Colonic mucosa (tissue), 4 donors: ENCODE measurements at regions not wholly inside any gene's neighbourhood (a gene's known extent, or its start where the extent isn't known, plus 50 kb on each side); places are given as distances from the start of the nearest gene placed in this dataset.

Experiments used
- DNase-seq: peaks from one replicate; pipeline ENCODE4 v3.0.0-alpha.2; 2020
- H3K27ac ChIP-seq: fragments of 200-600 bp; one replicate; pipeline ENCODE4 v1.8.0; 2021
- H3K27me3 ChIP-seq: fragments of 200-600 bp; one replicate; pipeline ENCODE4 v1.8.0; 2021
- H3K36me3 ChIP-seq: fragments of 200-600 bp; one replicate; pipeline ENCODE4 v1.8.0; 2021
- H3K4me1 ChIP-seq: fragments of 200-600 bp; one replicate; pipeline ENCODE4 v1.8.0; 2021; ENCODE audit warnings: mild to moderate bottlenecking
- H3K4me3 ChIP-seq: fragments of 200-600 bp; one replicate; pipeline ENCODE4 v1.8.0; 2021
- H3K9ac ChIP-seq, 2 donors: one replicate each; pipeline ENCODE4 v1.7.0; 2013; ENCODE audit warnings: control low read depth in 2 of 2, low read depth in 2 of 2, low read length in 2 of 2
- H3K9me3 ChIP-seq: fragments of 200-600 bp; one replicate; pipeline ENCODE4 v1.8.0; 2021
- CTCF ChIP-seq: fragments of 200-600 bp; IDR thresholded peaks from one replicate; pipeline ENCODE4 v1.8.0; 2022; ENCODE audit warnings: antibody characterized with exemption, mild to moderate bottlenecking
- intact Hi-C: fragments of 100-400 bp; cut with DNase I; formaldehyde crosslinking; loops from one replicate; pipeline ENCODE4 v1.14.1; 2022
- donor health status: healthy.
- donor health status: DM: no; HTN: no; CAD: no.
- donor health status: DM: no; HTN: no; CAD: no.

GRCh38 chr21:27740084-27740483 is 773.2 kb upstream of the ADAMTS5 start:
- Histone ChIP-seq H3K27ac (no peak overlapping the region), H3K4me3 (no peak overlapping the region), H3K27me3 (no peaks in the 10 kb centered on the region), H3K9ac (no peak overlapping the region), H3K36me3 (no peaks in the 10 kb centered on the region), H3K9me3 (no peaks in the 10 kb centered on the region), H3K4me1 (no peaks in the 10 kb centered on the region)
- no peak for DNase-seq
- no peak for TF ChIP-seq CTCF
- intact Hi-C loops, result no loop called here

GRCh38 chr21:27739187-27739586 is 772.3 kb upstream of the ADAMTS5 start:
- Histone ChIP-seq H3K4me3 (no peak overlapping the region), H3K4me1 (no peaks in the 10 kb centered on the region), H3K27ac (no peak overlapping the region), H3K9me3 (no peaks in the 10 kb centered on the region), H3K9ac (no peak overlapping the region), H3K36me3 (no peaks in the 10 kb centered on the region), H3K27me3 (no peaks in the 10 kb centered on the region)
- no peak for DNase-seq
- intact Hi-C loops, result no loop called here
- no peak for TF ChIP-seq CTCF

GRCh38 chr21:27735699-27736098 is 768.8 kb upstream of the ADAMTS5 start:
- intact Hi-C loops, result no loop called here
- Histone ChIP-seq H3K9ac (no peak overlapping the region), H3K4me3 (no peak overlapping the region), H3K4me1 (no peaks in the 10 kb centered on the region), H3K27me3 (no peaks in the 10 kb centered on the region), H3K9me3 (no peaks in the 10 kb centered on the region), H3K36me3 (no peaks in the 10 kb centered on the region), H3K27ac (no peak overlapping the region)
- no peak for DNase-seq
- no peak for TF ChIP-seq CTCF

DNA sequence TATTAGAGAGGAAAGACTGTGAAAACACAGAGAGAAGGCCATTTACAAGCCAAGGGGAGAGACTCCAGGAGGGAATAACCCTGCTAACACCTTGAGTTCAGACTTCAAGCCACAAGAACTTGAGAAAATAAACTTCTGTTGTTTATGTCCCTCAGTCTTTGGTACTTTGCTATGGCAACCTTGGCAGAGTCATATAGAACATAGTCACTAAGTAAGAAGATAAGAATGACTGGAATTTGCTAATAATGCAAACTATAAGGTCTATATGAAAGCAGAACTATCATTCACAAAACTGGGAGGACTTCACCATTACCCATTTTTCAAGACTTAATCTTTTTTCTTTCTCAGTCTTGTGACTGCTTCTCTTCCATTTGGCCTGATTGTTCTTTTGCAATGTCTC is 767.3 kb upstream of the ADAMTS5 start:
- intact Hi-C loops, result no loop called here
- TF ChIP-seq CTCF, result no peak
- H3K4me1 ChIP-seq, result no peaks in the 10 kb centered on the region
- no peak overlapping the region for H3K9ac ChIP-seq
- no peak overlapping the region for H3K4me3 ChIP-seq
- no peaks in the 10 kb centered on the region for H3K27me3 ChIP-seq
- no peaks in the 10 kb centered on the region for H3K36me3 ChIP-seq
- no peaks in the 10 kb centered on the region for H3K9me3 ChIP-seq
- H3K27ac ChIP-seq, result no peak overlapping the region
- no peak for DNase-seq

GRCh38 chr21:27725916-27726315 is 759.0 kb upstream of the ADAMTS5 start:
- no peak for TF ChIP-seq CTCF

DNA sequence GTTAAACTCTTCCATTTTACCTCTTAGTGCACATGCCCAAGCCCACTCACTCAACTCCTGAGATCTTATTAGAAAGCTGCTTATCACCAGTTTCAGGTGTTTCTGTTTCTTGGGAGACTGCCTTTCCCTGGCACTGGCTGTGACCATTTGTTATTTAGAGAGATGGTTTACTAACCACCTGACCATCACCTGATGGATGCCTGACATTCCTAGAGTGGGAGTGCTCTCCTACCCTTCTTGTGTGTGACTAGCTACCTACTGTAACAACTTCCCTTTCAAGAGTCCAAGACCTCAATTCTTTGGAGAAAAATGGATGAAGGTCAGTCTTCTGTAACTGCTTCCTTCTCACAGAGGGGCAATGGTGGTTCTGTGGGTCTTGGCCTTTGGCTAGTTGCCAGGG is 755.2 kb upstream of the ADAMTS5 start:
- H3K9me3 ChIP-seq, result no peaks in the 10 kb centered on the region
- no peak overlapping the region for H3K4me3 ChIP-seq
- H3K4me1 ChIP-seq, result no peaks in the 10 kb centered on the region
- TF ChIP-seq CTCF, result no peak
- intact Hi-C loops, result no loop called here
- H3K27ac ChIP-seq, result no peak overlapping the region
- no peak for DNase-seq
- H3K9ac ChIP-seq, result no peak overlapping the region
- no peaks in the 10 kb centered on the region for H3K36me3 ChIP-seq
- no peaks in the 10 kb centered on the region for H3K27me3 ChIP-seq

More at GRCh38 chr21:27725916-27726315, 759.0 kb upstream of the ADAMTS5 start:
- Histone ChIP-seq H3K27ac (no peak overlapping the region), H3K4me3 (no peak overlapping the region), H3K4me1 (no peaks in the 10 kb centered on the region), H3K36me3 (no peaks in the 10 kb centered on the region), H3K9me3 (no peaks in the 10 kb centered on the region), H3K27me3 (no peaks in the 10 kb centered on the region), H3K9ac (no peak overlapping the region)
- DNase-seq, result no peak
- intact Hi-C loops, result no loop called here
